GM21528 (cell line): ENCODE measurements at regions not wholly inside any gene's neighbourhood (a gene's known extent, or its start where the extent isn't known, plus 50 kb on each side); places are given as distances from the start of the nearest gene placed in this dataset.
"Not testable (repeated sequence)": the region's sequence is repeated elsewhere in the genome, so short reads cannot be mapped to it uniquely, and the experiment has no call there.

Experiments
- ATAC-seq: cut with Tn5 transposase; IDR thresholded peaks from one replicate; pipeline ENCODE4 v1.9.1; 2021; ENCODE audit warnings: mild to moderate bottlenecking, moderate library complexity; ENCODE audit not compliant: unreplicated experiment, low FRiP score

- not testable (repeated sequence) for ATAC-seq
Observed at GRCh38 chr7:106530183-106530582, 130.8 kb downstream of the CCDC71L start.

DNA sequence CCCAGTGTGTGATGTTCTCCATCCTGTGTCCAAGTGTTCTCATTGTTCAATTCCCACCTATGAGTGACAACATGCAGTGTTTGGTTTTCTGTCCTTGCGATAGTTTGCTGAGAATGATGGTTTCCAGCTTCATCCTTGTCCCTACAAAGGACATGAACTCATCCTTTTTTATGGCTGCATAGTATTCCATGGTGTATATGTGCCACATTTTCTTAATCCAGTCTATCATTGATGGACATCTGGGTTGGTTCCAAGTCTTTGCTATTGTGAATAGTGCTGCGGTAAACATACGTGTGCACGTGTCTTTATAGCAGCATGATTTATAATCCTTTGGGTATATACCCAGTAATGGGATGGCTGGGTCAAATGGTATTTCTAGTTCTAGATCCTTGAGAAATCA lies 134.3 kb downstream of the CCDC71L start:
- not testable (repeated sequence) for ATAC-seq

DNA sequence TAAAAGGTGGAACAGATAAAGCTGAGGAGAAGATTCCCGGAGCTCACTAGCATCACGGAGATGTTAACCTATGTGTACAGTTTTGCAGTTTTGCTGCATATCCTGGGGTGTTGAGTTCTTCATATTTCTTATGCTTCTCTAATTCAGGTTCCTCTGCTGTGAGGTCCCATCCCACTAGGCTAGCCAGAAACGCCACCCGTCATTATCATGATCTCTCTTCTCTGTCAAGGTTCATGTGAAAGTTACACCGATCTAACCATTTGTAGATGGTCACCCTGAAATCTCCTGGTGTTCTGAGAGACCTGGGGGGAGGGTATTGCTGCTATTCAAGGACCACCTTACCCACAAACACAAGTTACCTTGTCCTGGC lies 136.3 kb downstream of the CCDC71L start:
- no peak for ATAC-seq

DNA sequence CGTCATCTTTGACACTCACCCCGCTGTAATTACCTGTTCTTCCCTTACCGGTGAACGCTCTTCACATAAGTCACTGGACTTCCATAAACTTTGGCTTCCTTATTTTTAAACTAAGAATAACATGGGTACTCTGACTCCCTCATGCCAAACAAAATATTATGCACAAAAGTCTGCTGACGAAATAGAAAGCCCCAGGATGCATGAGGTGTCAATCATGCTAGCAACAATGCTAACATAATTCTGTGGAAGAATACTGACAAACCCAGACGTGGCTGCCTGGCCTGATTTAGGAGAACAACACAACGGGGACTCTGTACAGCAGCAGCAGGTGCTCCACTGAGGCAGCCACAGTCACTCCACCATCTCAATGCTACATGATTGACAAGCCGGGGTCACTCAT lies 137.5 kb downstream of the CCDC71L start:
- ATAC-seq: no peak

- no peak for ATAC-seq
Observed at GRCh38 chr7:106522696-106523095, 138.3 kb downstream of the CCDC71L start.

DNA sequence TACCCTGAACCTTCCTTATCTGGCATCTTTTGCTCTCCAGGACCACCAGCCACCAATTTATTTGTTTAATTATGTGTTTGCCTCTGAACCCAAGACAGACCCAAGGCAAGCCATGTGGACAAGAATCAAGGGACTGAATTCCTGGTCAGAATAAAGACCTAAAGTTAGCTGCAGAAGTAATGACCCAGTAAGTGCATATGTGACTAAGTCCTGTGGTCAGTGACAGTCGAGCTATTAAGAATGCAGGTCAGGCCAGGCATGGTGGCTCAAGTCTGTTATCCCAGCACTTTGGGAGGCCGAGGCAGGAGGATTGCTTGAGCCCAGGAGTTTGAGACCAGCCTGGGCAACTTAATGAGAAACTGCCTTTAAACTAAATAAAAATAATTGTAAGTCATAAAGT lies 139.4 kb downstream of the CCDC71L start:
- ATAC-seq: no peak

GRCh38 chr7:106520962-106521514 lies 139.9 kb downstream of the CCDC71L start:
- no peak for ATAC-seq

DNA sequence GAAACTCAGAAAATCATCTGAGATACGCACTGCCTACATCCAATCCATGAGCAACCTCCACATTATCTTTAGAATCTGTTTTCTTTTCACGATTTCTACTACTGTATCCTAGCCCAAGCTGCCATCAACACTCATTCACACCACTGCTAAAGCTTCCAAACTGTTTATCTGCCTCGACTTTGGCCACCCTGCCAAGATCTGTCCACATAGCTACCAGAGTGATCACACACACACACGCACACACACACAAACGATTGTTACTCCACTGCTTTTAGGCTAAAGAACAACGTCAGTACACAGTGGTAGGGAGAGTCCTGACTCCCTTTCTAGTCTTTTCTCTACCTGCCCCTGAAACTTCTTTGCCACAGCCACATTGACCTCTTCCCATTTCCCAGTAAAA lies 142.0 kb downstream of the CCDC71L start:
- ATAC-seq: no peak

DNA sequence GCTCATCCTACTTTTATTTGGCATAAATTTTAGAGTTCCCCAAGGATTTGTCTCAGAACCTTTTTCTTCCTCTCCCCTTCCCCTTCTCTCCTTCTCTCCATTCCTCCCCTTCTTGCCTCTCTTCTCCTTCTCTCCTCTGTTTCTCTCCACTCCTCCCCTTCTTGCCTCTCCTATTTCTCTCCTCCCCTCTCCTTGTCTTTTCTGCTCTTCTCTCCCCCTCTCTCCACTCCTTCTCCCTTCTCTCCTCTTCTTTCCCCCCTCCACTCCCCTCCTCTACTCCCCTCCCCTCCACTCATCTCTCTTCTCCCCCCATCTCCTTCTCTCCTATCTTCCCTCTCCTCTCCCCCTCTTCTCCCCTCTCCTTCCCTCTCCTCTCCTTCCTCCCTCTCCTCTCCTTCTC lies 142.7 kb downstream of the CCDC71L start:
- ATAC-seq: no peak

DNA sequence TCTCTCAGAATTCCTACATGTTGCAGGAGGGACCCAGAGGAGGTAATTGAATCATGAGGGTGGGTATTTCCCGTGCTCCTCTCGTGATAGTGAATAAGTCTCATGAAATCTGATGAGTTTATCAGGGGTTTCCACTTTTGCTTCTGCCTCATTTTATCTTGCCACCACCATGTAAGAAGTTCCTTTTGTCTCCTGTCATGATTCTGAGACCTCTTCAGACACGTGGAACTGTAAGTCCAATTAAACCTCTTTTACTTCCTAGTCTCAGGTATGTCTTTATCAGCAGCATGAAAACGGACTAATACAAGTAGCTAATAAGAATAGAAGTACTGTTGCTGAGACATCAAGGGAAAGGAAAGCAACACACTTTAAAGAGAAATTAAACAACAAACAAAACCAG lies 143.4 kb downstream of the CCDC71L start:
- no peak for ATAC-seq

GRCh38 chr7:106515321-106515720 lies 145.6 kb downstream of the CCDC71L start:
- no peak for ATAC-seq

DNA sequence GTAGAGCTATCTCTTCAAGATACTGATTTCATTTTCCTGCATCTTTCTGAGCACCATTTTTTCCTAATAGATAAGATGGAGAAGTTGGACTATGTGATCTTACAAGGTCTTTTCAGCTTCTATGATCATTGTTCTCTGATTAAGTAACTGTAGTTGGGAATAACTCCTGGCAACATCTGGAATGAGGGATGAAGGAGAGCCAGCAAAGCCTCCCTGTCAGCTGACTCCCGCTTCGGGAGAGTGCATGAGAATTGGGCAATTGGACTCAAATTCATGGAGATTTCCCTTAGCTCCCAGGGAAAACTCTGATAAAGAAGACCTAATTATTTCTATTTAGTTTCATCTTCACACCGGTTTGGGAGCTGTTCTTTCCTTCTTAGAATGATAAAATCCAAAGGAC lies 146.1 kb downstream of the CCDC71L start:
- ATAC-seq: no peak

- no peak for ATAC-seq
Observed at GRCh38 chr7:106512217-106512616, 148.7 kb downstream of the CCDC71L start.

DNA sequence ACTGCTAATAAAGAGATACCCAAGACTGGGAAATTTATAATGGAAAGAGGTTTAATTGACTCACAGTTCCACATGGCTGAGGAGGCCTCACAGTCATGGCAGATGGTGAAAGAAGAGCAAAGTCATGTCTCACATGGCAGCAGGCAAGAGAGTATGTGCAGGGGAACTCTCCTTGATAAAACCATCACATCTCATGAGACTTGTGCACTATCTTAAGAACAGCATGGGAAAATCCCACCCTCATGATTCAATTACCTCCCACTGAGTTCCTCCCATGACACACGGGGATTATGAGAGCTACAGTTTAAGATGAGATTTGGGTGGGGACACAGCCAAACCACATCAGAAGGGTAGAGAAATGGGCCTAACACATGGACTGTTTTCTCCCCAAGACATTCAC lies 156.3 kb downstream of the CCDC71L start:
- ATAC-seq: no peak

DNA sequence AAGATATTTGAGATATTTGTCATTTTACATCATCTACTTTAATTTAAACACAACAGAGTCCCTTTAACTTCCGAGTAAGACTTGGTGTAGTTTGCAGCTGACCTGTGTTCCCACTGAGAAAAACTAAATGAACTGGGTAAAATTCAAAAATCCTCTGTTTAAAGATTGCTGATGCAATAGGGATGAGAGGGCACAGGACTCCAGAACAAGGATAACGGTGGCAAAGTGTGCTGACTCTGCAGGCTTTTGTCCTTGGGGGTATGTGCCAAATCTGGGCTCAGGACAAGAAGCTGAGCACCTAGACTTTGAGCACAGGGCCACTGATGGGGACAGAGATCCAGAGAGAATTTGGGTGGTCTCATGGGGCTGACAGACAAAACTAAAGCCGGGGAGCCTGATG lies 156.8 kb downstream of the CCDC71L start:
- ATAC-seq: no peak

DNA sequence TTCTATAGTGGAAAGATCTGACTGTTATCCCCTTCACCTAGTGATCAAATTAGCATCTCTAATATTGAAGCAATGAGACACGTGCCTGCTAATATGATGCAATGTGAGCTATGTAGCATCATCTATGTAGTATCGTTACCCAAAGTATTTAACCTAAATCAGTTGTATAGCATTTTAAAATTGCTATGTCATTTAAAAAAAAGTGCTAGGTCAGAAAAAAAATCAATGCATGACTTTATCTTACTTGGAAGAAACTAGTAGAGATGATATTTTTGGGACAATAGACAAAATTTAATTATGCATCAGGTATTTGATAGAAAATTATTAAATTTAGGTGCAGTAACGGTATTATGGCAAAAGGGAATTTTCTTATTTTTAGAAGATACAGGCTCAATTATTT lies 157.3 kb downstream of the CCDC71L start:
- ATAC-seq: no peak

GRCh38 chr7:106501605-106502580 lies 159.1 kb downstream of the CCDC71L start:
- ATAC-seq: no peak

DNA sequence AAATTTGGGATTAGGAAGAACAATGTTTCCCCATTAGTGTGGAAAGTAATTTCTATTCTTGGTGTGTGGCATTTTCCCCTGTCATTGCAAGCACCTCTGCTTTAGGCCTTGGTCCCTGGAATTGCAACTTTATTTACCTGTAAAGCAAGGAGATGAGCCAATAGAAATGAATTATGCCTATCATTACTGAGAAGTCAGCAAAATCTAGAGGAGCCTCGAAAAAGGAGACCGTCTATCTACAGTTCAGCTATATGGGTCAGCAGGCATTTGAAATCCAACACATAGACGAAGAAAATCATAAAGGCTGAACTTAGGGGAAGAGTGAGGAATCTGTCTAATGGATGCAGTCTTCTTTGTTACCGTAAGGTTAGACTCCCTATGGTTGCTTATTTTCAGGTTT lies 161.1 kb downstream of the CCDC71L start:
- ATAC-seq: no peak

- ATAC-seq: not testable (repeated sequence)
Observed at GRCh38 chr7:106498005-106498404, 163.0 kb downstream of the CCDC71L start.

DNA sequence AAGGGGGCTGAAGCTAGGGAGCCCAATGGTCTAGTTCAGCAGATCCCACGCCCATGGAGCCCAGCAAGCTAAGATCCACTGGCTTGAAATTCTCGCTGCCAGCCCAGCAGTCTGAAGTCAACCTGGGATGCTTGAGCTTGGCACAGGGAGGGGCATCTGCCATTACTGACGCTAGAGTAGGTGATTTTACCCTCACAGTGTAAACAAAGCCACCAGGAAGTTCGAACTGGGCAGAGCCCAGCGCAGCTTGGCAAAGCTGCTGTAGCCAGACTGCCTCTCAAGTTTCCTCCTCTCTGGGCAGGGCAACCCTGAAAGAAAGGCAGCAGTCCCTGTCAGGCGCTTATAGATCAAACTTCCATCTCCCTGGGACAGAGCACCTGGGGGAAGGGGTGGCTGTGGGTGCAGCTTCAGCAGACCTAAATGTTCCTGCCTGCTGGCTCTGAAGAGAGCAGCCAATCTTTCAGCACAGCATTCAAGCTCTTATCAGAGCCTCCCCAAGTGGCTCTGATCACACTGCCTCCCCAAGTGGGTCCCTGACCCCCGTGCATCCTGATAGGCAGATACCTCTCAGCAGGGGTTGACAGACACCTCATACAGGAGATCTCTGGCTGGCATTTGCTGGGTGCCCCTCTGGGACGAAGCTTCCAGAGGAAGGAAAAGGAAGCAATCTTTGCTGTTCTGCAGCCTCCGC lies 167.8 kb downstream of the CCDC71L start:
- ATAC-seq: no peak

DNA sequence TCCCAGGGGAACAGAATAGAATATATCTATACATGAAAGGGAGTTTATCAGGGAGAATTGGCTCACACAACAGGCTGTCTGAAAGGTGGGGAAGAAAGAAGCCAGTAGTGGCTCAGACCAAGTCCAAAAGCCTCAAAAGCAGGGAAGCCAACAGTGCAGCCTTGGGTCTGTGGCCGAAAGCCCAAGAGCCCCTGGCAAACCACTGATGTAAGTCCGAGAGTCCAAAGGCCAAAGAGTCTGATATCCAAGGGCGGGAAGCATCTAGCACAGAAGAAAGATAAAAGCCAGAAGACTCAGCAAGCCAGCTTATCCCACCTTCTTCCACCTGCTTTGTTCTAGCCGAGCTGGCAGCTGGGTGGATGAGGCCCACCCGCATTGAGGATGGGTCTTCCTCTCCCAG lies 172.5 kb downstream of the CCDC71L start:
- ATAC-seq: no peak
